Stomach (tissue), 8 donors: ENCODE measurements at regions not wholly inside any gene's neighbourhood (a gene's known extent, or its start where the extent isn't known, plus 50 kb on each side); places are given as distances from the start of the nearest gene placed in this dataset.
A peak's percentile ranks its signal among the peaks of the same experiment; 100 is the strongest.

Source experiments
- DNase-seq, 2 donors: peaks; one replicate each; pipeline versions ENCODE4 v3.0.0 to v3.0.0-alpha.2; 2013 to 2019
- H3K27ac ChIP-seq, 5 donors: fragments of 200-600 bp in 4 of 5; sonication (generic) in 4 of 5; one replicate each; pipeline ENCODE4 v1.5.1; 2013 to 2019; ENCODE audit warnings: mild to moderate bottlenecking in 1 of 5, moderate library complexity in 1 of 5
- H3K27me3 ChIP-seq, 3 donors: fragments of 200-600 bp; sonication (generic); one replicate each; pipeline ENCODE4 v1.5.1; 2017 to 2019; ENCODE audit warnings: mixed run types in 1 of 3
- H3K36me3 ChIP-seq, 4 donors: fragments of 200-600 bp; sonication (generic); 1 replicate in 3 of 4; 2 replicates in 1 of 4; pipeline ENCODE4 v1.5.1; 2016 to 2019
- H3K4me1 ChIP-seq, 4 donors: fragments of 200-600 bp; sonication (generic); one replicate each; pipeline ENCODE4 v1.5.1; 2016 to 2019
- H3K4me3 ChIP-seq, 4 donors: fragments of 200-600 bp; sonication (generic) in 3 of 4; one replicate each; pipeline ENCODE4 v1.5.1; 2016 to 2019; ENCODE audit warnings: mild to moderate bottlenecking in 1 of 4
- H3K9me3 ChIP-seq, 4 donors: fragments of 200-600 bp; sonication (generic); one replicate each; pipeline ENCODE4 v1.5.1; 2016 to 2019
- CTCF ChIP-seq, 7 experiments: fragments of 450-650 bp in 4 of 7; fragments of 200-600 bp in 3 of 7; sonication (generic) in 3 of 7; IDR thresholded peaks; one replicate each; pipeline ENCODE4 v1.5.1; 2016 to 2019; ENCODE audit warnings: antibody characterized with exemption in 7 of 7, control low read depth in 2 of 7, mild to moderate bottlenecking in 1 of 7
- EP300 ChIP-seq: sonication (generic); formaldehyde crosslinking; IDR thresholded peaks from one replicate; pipeline ENCODE4 v1.6.1; 2017; ENCODE audit warnings: antibody characterized with exemption
- POLR2A ChIP-seq, 4 donors: fragments of 450-650 bp; IDR thresholded peaks; one replicate each; pipeline ENCODE4 v1.6.1; 2016; ENCODE audit warnings: antibody characterized with exemption in 4 of 4, control low read depth in 2 of 4, mild to moderate bottlenecking in 1 of 4, moderate library complexity in 1 of 4
- POLR2AphosphoS5 ChIP-seq, 3 donors: sonication (generic); formaldehyde crosslinking; IDR thresholded peaks; one replicate each; pipeline ENCODE4 v1.6.1; 2016; ENCODE audit warnings: antibody characterized with exemption in 3 of 3
- WGBS, 5 donors: extraction: QIAGEN DNeasy Blood & Tissue Kit in 3 of 5; methylation state at CpG; one replicate each; pipeline versions ENCODE4 v1.1.5 to v1.1.7; 2013 to 2018; 5-methylcytosine and 5-hydroxymethylcytosine counted together
- intact Hi-C: fragments of 100-400 bp; cut with DNase I; formaldehyde crosslinking; loops from one replicate; pipeline ENCODE4 v1.15.1; 2023; ENCODE audit warnings: low total_unique reads
- donor health status: healthy with polysubstance abuse.
- donor health status: Bipolar disorder and iron deficiency.
- donor health status: healthy.

- intact Hi-C loops = no loop called here
Observed at GRCh38 chr18:39648616-39649015, 2083.0 kb upstream of the CELF4 start.

GRCh38 chr18:39647627-39648534, 2082.3 kb upstream of the CELF4 start:
- 36 to 48% (median 46%) methylated on average over 4 of the region's 4 CpGs for WGBS, 5 donors
- DNase-seq = peak in 1 of 2 donors; percentile 72

More at GRCh38 chr18:39648616-39649015, 2083.0 kb upstream of the CELF4 start:
- WGBS, 5 donors = 76 to 90% (median 84%) methylated on average over 1 of the region's 1 CpG
- no peak overlapping the region for H3K4me3 ChIP-seq
- no peaks in the 10 kb centered on the region for H3K9me3 ChIP-seq
- no peaks in the 10 kb centered on the region for H3K36me3 ChIP-seq
- no peaks in the 10 kb centered on the region for H3K4me1 ChIP-seq
- DNase-seq = no peak
- H3K27me3 ChIP-seq = no peaks in the 10 kb centered on the region
- H3K27ac ChIP-seq = no peak overlapping the region
- no peak for TF ChIP-seq CTCF (IDR thresholded peaks at IDR 0.05)
- TF ChIP-seq EP300 = no peak
- no peak for TF ChIP-seq POLR2A (IDR thresholded peaks at IDR 0.05)
- no peak for TF ChIP-seq POLR2AphosphoS5 (IDR thresholded peaks at IDR 0.05)

GRCh38 chr18:39638224-39638623, 2072.6 kb upstream of the CELF4 start:
- Histone ChIP-seq H3K4me3 (no peak overlapping the region), H3K27me3 (no peaks in the 10 kb centered on the region), H3K4me1 (no peaks in the 10 kb centered on the region), H3K36me3 (no peaks in the 10 kb centered on the region), H3K27ac (no peak overlapping the region), H3K9me3 (no peaks in the 10 kb centered on the region)
- 62 to 88% (median 75%) methylated on average over 1 of the region's 1 CpG for WGBS, 5 donors
- DNase-seq = no peak
- intact Hi-C loops = no loop called here
- TF ChIP-seq EP300 (no peak), POLR2A (IDR thresholded peaks at IDR 0.05) (no peak), CTCF (IDR thresholded peaks at IDR 0.05) (no peak)

More at GRCh38 chr18:39647627-39648534, 2082.3 kb upstream of the CELF4 start:
- H3K4me1 ChIP-seq = no peaks in the 10 kb centered on the region
- TF ChIP-seq POLR2AphosphoS5 (IDR thresholded peaks at IDR 0.05) (no peak), CTCF (IDR thresholded peaks at IDR 0.05) (no peak), POLR2A (IDR thresholded peaks at IDR 0.05) (no peak), EP300 (no peak)
- no peaks in the 10 kb centered on the region for H3K27me3 ChIP-seq
- H3K4me3 ChIP-seq = no peak overlapping the region
- H3K36me3 ChIP-seq = no peaks in the 10 kb centered on the region
- H3K27ac ChIP-seq = no peak overlapping the region
- intact Hi-C loops = no loop called here
- H3K9me3 ChIP-seq = no peaks in the 10 kb centered on the region

GRCh38 chr18:39636931-39637330, 2071.3 kb upstream of the CELF4 start:
- WGBS, 5 donors = 67 to 84% (median 79%) methylated on average over 1 of the region's 1 CpG
- H3K4me1 ChIP-seq = no peaks in the 10 kb centered on the region

More at GRCh38 chr18:39636931-39637330, 2071.3 kb upstream of the CELF4 start:
- no peak for DNase-seq
- Histone ChIP-seq H3K9me3 (no peaks in the 10 kb centered on the region), H3K27ac (no peak overlapping the region), H3K4me3 (no peak overlapping the region), H3K36me3 (no peaks in the 10 kb centered on the region), H3K27me3 (no peaks in the 10 kb centered on the region)
- intact Hi-C loops = no loop called here
- TF ChIP-seq POLR2A (IDR thresholded peaks at IDR 0.05) (no peak), POLR2AphosphoS5 (IDR thresholded peaks at IDR 0.05) (no peak), CTCF (IDR thresholded peaks at IDR 0.05) (no peak), EP300 (no peak)
